ENCODE measurements at regions not wholly inside any gene's neighbourhood (a gene's known extent, or its start where the extent isn't known, plus 50 kb on each side); places are given as distances from the start of the nearest gene placed in this dataset.

GRCh38 chr14:25237845-25238244 lies 187.9 kb upstream of the STXBP6 start:
- TF ChIP-seq POLR2AphosphoS5 (IDR thresholded peaks at IDR 0.05) (no peak), POLR2A (IDR thresholded peaks at IDR 0.05) (no peak), CTCF (IDR thresholded peaks at IDR 0.05) (no peak), EP300 (IDR thresholded peaks at IDR 0.05) (no peak)
